Right atrium auricular region (tissue), 2 donors: ENCODE measurements at regions not wholly inside any gene's neighbourhood (a gene's known extent, or its start where the extent isn't known, plus 50 kb on each side); places are given as distances from the start of the nearest gene placed in this dataset.

Experiments used
- DNase-seq: peaks from one replicate; pipeline ENCODE4 v3.0.0-alpha.2; 2019; ENCODE audit warnings: low spot score
- H3K27ac ChIP-seq, 2 donors: fragments of 200-600 bp; sonication (generic); 1 replicate in 1 of 2; 2 replicates in 1 of 2; pipeline ENCODE4 v1.5.1; 2016 to 2019
- H3K27me3 ChIP-seq, 2 donors: fragments of 200-600 bp; sonication (generic); one replicate each; pipeline versions ENCODE4 v1.5.1 to v1.6.0; 2017 to 2019
- H3K36me3 ChIP-seq: fragments of 200-600 bp; sonication (generic); one replicate; pipeline ENCODE4 v1.5.1; 2016
- H3K4me1 ChIP-seq, 2 donors: fragments of 200-600 bp; sonication (generic); one replicate each; pipeline versions ENCODE4 v1.5.1 to v1.6.0; 2017 to 2019
- H3K4me3 ChIP-seq, 2 donors: fragments of 200-600 bp; sonication (generic); 1 replicate in 1 of 2; 2 replicates in 1 of 2; pipeline ENCODE4 v1.5.1; 2017 to 2019; ENCODE audit warnings: mild to moderate bottlenecking in 1 of 2, moderate library complexity in 1 of 2
- H3K9me3 ChIP-seq, 2 donors: fragments of 200-600 bp; sonication (generic); one replicate each; pipeline ENCODE4 v1.5.1; 2019
- TF ChIP-seq, protein P1 (sequence below), 2 donors: fragments of 200-600 bp; sonication (generic); IDR thresholded peaks; one replicate each; pipeline ENCODE4 v1.5.1; 2019; ENCODE audit warnings: antibody characterized with exemption in 2 of 2

DNA sequence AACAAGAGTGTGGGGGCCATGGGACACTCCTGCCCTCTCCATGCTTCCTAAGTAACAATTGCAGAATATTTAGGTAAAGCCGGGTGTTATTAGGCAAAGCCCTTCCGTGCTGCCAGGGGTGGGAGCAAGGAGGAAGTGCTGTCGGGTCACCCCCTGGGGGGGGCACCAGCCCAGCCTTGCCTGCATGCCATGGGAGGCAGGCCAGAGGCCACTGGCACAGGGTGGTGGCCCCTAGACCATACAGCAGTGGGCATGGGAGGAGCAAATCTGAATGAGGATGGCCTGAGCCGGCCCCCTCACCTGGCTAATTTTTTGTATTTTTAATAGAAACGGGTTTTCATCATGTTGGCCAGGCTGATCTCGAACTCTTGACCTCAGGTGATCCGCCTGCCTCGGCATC lies 355.7 kb upstream of the CDH8 start:
- no peak for DNase-seq
- Histone ChIP-seq H3K27ac (no peak overlapping the region), H3K9me3 (no peaks in the 10 kb centered on the region), H3K36me3 (no peaks in the 10 kb centered on the region), H3K4me1 (no peaks in the 10 kb centered on the region), H3K27me3 (no peaks in the 10 kb centered on the region), H3K4me3 (no peak overlapping the region)
- TF ChIP-seq, protein P1, sequence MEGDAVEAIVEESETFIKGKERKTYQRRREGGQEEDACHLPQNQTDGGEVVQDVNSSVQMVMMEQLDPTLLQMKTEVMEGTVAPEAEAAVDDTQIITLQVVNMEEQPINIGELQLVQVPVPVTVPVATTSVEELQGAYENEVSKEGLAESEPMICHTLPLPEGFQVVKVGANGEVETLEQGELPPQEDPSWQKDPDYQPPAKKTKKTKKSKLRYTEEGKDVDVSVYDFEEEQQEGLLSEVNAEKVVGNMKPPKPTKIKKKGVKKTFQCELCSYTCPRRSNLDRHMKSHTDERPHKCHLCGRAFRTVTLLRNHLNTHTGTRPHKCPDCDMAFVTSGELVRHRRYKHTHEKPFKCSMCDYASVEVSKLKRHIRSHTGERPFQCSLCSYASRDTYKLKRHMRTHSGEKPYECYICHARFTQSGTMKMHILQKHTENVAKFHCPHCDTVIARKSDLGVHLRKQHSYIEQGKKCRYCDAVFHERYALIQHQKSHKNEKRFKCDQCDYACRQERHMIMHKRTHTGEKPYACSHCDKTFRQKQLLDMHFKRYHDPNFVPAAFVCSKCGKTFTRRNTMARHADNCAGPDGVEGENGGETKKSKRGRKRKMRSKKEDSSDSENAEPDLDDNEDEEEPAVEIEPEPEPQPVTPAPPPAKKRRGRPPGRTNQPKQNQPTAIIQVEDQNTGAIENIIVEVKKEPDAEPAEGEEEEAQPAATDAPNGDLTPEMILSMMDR (IDR thresholded peaks at IDR 0.05): no peak

DNA sequence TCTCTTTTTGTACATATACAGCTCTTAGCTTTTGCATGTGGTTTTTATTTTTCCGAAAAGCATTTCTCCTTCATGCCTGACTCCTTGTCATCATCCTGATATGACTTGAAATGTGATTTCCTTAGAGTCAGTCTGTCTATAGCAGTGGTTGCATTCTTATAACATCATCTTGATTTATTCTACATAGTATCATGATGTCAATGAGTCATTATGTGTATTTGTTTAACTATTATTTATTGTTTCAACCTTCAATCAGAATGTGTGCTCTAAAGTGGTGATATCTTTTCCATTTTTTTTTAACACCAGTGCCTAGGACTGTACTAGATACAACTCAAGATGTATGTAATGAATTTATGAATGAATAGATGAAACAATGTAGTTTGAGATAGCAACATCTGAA lies 354.9 kb upstream of the CDH8 start:
- Histone ChIP-seq H3K27ac (no peak overlapping the region), H3K36me3 (no peaks in the 10 kb centered on the region), H3K4me3 (no peak overlapping the region), H3K9me3 (no peaks in the 10 kb centered on the region), H3K4me1 (no peaks in the 10 kb centered on the region), H3K27me3 (no peaks in the 10 kb centered on the region)
- TF ChIP-seq, protein P1 (IDR thresholded peaks at IDR 0.05): no peak
- DNase-seq: no peak

DNA sequence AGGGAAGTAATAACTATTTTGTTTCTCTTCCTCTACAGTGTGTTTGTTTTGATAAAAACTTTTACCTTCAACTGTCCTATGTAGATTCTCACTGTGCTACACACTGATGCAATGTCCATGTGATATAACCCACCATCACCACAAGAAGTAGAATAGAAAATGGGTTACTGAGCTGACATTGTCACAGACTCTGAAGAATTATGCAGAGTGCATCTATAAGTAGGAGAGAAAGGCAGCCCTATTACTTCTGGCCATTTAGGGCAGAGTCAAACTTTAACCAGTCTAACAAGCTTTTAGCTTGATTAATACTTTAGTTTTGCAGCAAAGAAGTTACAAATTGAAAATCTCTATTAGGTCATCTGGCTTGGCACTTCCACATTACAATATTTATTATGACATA lies 354.0 kb upstream of the CDH8 start:
- Histone ChIP-seq H3K27me3 (no peaks in the 10 kb centered on the region), H3K36me3 (no peaks in the 10 kb centered on the region), H3K27ac (no peak overlapping the region), H3K9me3 (no peaks in the 10 kb centered on the region), H3K4me1 (no peaks in the 10 kb centered on the region), H3K4me3 (no peak overlapping the region)
- no peak for DNase-seq
- TF ChIP-seq, protein P1 (IDR thresholded peaks at IDR 0.05): no peak

DNA sequence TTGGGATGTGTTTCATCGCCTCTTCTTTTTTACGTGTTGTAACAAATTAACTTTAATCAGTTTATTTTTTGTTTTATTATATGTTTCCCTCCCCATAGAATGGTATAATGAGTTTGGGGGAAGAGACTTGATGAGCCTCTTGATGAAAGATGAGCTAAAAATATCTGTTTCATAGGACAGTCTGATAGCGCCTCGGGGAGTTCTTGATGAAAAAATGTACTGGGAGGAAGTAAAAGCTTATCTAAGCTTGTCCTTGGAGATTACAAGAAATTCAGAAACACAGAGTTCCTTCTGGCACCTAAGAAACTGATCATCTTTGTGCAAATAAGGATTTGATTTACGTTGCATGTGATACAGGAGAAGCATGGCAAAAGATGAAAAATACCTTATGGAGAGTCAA lies 350.2 kb upstream of the CDH8 start:
- no peaks in the 10 kb centered on the region for H3K9me3 ChIP-seq
- H3K4me3 ChIP-seq: no peak overlapping the region
- H3K36me3 ChIP-seq: no peaks in the 10 kb centered on the region
- no peak overlapping the region for H3K27ac ChIP-seq
- TF ChIP-seq, protein P1 (IDR thresholded peaks at IDR 0.05): no peak
- H3K27me3 ChIP-seq: no peaks in the 10 kb centered on the region
- DNase-seq: no peak
- no peaks in the 10 kb centered on the region for H3K4me1 ChIP-seq

DNA sequence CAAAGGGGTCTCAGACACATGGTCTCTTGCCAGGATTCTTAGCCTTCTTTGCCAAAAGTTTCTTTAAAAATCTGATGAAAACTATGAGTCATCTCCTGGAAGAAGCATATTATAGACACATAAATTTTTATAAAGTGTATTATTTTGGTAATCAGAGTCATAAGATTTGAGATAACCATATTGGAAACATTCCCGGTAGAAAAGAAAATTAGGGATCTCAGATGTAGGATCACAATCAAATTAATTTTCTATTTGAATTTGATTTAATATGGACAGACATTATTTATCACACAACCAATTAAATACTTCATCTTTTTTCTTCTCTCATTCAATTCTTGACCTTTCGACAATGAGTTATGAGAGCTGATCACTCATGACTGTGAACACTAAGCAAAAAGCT lies 347.7 kb upstream of the CDH8 start:
- Histone ChIP-seq H3K4me3 (no peak overlapping the region), H3K36me3 (no peaks in the 10 kb centered on the region), H3K4me1 (no peaks in the 10 kb centered on the region), H3K27me3 (no peaks in the 10 kb centered on the region), H3K9me3 (no peaks in the 10 kb centered on the region), H3K27ac (no peak overlapping the region)
- TF ChIP-seq, protein P1 (IDR thresholded peaks at IDR 0.05): no peak
- no peak for DNase-seq

DNA sequence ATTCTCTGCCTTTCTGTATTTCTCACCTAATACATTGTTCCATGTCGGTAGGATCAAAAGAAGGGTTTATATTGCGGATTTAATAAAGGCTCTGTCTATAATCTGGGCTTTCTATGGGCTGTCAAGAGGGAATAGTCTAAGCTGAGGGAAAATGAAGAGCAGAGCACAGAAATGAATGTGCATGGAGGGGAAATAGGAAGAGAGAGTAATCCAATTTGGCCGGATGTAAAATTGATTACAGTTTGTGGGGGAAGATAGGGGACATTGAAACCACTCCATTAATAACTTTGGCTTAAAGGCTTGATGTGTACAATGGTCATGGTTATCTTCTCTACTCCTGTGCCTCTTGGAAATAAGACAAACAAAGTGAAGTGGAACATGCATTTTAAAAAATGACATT lies 334.2 kb upstream of the CDH8 start:
- Histone ChIP-seq H3K9me3 (peaks cover 0 to 6% of the 10 kb centered on the region in 2 donors), H3K27ac (no peak overlapping the region), H3K27me3 (no peaks in the 10 kb centered on the region), H3K4me3 (no peak overlapping the region), H3K36me3 (no peaks in the 10 kb centered on the region), H3K4me1 (no peaks in the 10 kb centered on the region)
- TF ChIP-seq, protein P1 (IDR thresholded peaks at IDR 0.05): no peak
- no peak for DNase-seq
